Adrenal gland (tissue), 9 donors: ENCODE measurements at regions not wholly inside any gene's neighbourhood (a gene's known extent, or its start where the extent isn't known, plus 50 kb on each side); places are given as distances from the start of the nearest gene placed in this dataset.
"Not testable (repeated sequence)": the region's sequence is repeated elsewhere in the genome, so short reads cannot be mapped to it uniquely, and the experiment has no call there.

Experiments used
- DNase-seq, 7 donors: peaks; one replicate each; pipeline ENCODE4 v3.0.0-alpha.2; 2019 to 2020
- H3K27ac ChIP-seq, 5 donors: fragments of 200-600 bp; sonication (generic) in 4 of 5; 1 replicate in 3 of 5; 2 replicates in 2 of 5; pipeline versions ENCODE4 v1.5.1 to v1.8.0; 2016 to 2020; ENCODE audit warnings: mild to moderate bottlenecking in 1 of 5
- H3K27me3 ChIP-seq: fragments of 200-600 bp; 2 replicates; pipeline ENCODE4 v1.8.0; 2021
- H3K36me3 ChIP-seq, 2 donors: fragments of 200-600 bp; replicated peaks in 1 of 2; 1 replicate in 1 of 2; 2 replicates in 1 of 2; pipeline versions ENCODE4 v1.5.1 to v1.8.0; 2018 to 2022
- H3K4me1 ChIP-seq, 2 donors: fragments of 200-600 bp; replicated peaks in 1 of 2; 1 replicate in 1 of 2; 2 replicates in 1 of 2; pipeline versions ENCODE4 v1.5.1 to v1.8.0; 2018 to 2021
- H3K4me3 ChIP-seq, 4 donors: fragments of 200-600 bp; sonication (generic) in 3 of 4; one replicate each; pipeline ENCODE4 v1.5.1; 2016 to 2018
- H3K9me3 ChIP-seq, 3 donors: fragments of 200-600 bp; sonication (generic) in 1 of 3; replicated peaks in 1 of 3; 1 replicate in 2 of 3; 2 replicates in 1 of 3; pipeline versions ENCODE4 v1.5.1 to v1.8.0; 2016 to 2021
- POLR2A ChIP-seq, 2 donors: fragments of 450-650 bp; IDR thresholded peaks; one replicate each; pipeline ENCODE4 v1.6.1; 2017; ENCODE audit warnings: antibody characterized with exemption in 2 of 2, mild to moderate bottlenecking in 2 of 2, moderate library complexity in 1 of 2
- WGBS, 4 donors: extraction: QIAGEN DNeasy Blood & Tissue Kit in 2 of 4; methylation state at CpG; one replicate each; pipeline versions ENCODE4 v1.1.5 to v1.1.7; 2013 to 2017; 5-methylcytosine and 5-hydroxymethylcytosine counted together
- intact Hi-C, 2 donors: fragments of 100-400 bp; cut with DNase I; formaldehyde crosslinking; loops; one replicate each; pipeline versions ENCODE4 v1.14.1 to v1.15.0; 2022 to 2023
- microRNA-seq, 3 donors: library from miRNA; unstranded; fragments of <30 nt; microRNA quantifications; one replicate each; pipeline ENCODE4, GENCODE V29; 2017 to 2020
- small RNA-seq, 2 donors: library from RNA; depleted of rRNA; stranded (forward); fragments of <200 nt; gene quantifications; one replicate each; pipeline ENCODE3, GENCODE V24; 2016
- TF ChIP-seq, protein P1 (sequence below), 6 experiments: fragments of 450-650 bp in 4 of 6; fragments of 200-600 bp in 2 of 6; sonication (generic) in 1 of 6; IDR thresholded peaks; 1 replicate in 5 of 6; 2 replicates in 1 of 6; pipeline versions ENCODE4 v1.5.1 to v1.8.0; 2016 to 2021; ENCODE audit warnings: antibody characterized with exemption in 6 of 6, mild to moderate bottlenecking in 2 of 6, moderate library complexity in 1 of 6
- donor health status: healthy with polysubstance abuse.
- donor health status: Bipolar disorder and iron deficiency.
- donor health status: DM: yes; HTN: yes; CAD: no.
- donor health status: DM: no; HTN: no; CAD: no.
- donor health status: DM: no; HTN: no; CAD: no.

- Histone ChIP-seq H3K27ac (no peak overlapping the region), H3K9me3 (no peaks in the 10 kb centered on the region), H3K36me3 (no peaks in the 10 kb centered on the region), H3K4me3 (no peak overlapping the region), H3K4me1 (no peaks in the 10 kb centered on the region), H3K27me3 (peaks cover 15% of the 10 kb centered on the region)
- no peak for DNase-seq
- intact Hi-C loops = no loop called here
- WGBS, 4 donors = 46 to 66% (median 59%) methylated on average over 3 of the region's 3 CpGs
- TF ChIP-seq POLR2A (IDR thresholded peaks at IDR 0.05) = no peak
These were observed 58.3 kb upstream of the DHRSX start for GRCh38 chrX:2559124-2559523.

DNA sequence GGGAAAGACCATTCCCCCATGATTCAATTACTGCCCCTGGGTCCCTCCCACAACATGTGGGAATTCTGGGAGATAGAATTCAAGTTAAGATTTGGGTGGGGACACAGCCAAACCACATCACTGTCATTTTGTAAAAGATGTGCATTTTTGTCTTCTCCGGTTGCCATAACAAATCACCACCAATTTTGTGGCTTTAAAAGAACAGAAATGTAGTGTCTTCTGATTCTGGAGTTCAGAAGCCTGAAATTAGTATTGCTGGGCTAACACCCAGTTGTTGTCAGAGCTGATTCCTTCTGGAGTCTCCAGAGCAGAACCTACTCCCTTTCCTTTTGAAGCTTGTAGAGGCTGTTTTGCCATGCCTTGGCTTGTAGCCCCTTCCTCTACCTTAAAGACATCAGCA, 54.1 kb upstream of the DHRSX start:
- Histone ChIP-seq H3K27ac (no peak overlapping the region), H3K27me3 (peaks cover 15% of the 10 kb centered on the region), H3K4me3 (no peak overlapping the region), H3K9me3 (no peaks in the 10 kb centered on the region), H3K36me3 (no peaks in the 10 kb centered on the region), H3K4me1 (no peaks in the 10 kb centered on the region)
- intact Hi-C loops = no loop called here
- DNase-seq = no peak
- 87 to 96% (median 94%) methylated on average over 1 of the region's 1 CpG for WGBS, 4 donors
- TF ChIP-seq, protein P1, sequence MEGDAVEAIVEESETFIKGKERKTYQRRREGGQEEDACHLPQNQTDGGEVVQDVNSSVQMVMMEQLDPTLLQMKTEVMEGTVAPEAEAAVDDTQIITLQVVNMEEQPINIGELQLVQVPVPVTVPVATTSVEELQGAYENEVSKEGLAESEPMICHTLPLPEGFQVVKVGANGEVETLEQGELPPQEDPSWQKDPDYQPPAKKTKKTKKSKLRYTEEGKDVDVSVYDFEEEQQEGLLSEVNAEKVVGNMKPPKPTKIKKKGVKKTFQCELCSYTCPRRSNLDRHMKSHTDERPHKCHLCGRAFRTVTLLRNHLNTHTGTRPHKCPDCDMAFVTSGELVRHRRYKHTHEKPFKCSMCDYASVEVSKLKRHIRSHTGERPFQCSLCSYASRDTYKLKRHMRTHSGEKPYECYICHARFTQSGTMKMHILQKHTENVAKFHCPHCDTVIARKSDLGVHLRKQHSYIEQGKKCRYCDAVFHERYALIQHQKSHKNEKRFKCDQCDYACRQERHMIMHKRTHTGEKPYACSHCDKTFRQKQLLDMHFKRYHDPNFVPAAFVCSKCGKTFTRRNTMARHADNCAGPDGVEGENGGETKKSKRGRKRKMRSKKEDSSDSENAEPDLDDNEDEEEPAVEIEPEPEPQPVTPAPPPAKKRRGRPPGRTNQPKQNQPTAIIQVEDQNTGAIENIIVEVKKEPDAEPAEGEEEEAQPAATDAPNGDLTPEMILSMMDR (IDR thresholded peaks at IDR 0.05) = no peak
- TF ChIP-seq POLR2A (IDR thresholded peaks at IDR 0.05) = no peak

DNA sequence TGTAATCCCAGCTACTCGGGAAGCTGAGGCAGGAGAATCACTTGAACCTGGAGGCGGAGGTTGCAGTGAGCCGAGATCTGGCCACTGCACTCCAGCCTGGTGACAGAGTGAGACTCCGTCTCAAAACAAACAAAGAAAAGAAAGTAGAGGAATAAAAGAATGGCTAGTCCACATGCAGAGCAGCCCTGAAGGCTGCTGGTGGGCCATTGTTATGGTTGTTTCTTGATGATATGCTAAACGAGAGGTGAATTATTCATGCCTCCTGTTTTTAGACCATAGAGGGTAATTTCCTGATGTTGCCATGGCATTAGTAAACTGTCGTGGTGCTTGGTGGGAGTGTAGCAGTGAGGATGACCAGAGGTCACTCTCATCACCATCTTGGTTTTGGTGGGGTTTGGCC, 53.3 kb upstream of the DHRSX start:
- DNase-seq, H3K4me3 ChIP-seq, H3K9me3 ChIP-seq, intact Hi-C loops, H3K27ac ChIP-seq, H3K36me3 ChIP-seq, H3K4me1 ChIP-seq: not testable (repeated sequence)
- peaks cover 15% of the 10 kb centered on the region for H3K27me3 ChIP-seq
- WGBS, 4 donors = 63 to 68% (median 67%) methylated on average over 6 of the region's 6 CpGs

GRCh38 chrX:2552621-2553201, 51.9 kb upstream of the DHRSX start:
- Histone ChIP-seq H3K36me3 (no peaks in the 10 kb centered on the region), H3K27me3 (peaks cover 12% of the 10 kb centered on the region), H3K4me1 (no peaks in the 10 kb centered on the region), H3K9me3 (no peaks in the 10 kb centered on the region), H3K4me3 (no peak overlapping the region), H3K27ac (no peak overlapping the region)
- DNase-seq = no peak
- 49 to 61% (median 56%) methylated on average over 7 of the region's 7 CpGs for WGBS, 4 donors
- intact Hi-C loops = no loop called here
- TF ChIP-seq POLR2A (IDR thresholded peaks at IDR 0.05) = no peak
- TF ChIP-seq, protein P1 (IDR thresholded peaks at IDR 0.05) = no peak

GRCh38 chrX:2550328-2551020, 49.7 kb upstream of the DHRSX start:
- Histone ChIP-seq H3K9me3 (no peaks in the 10 kb centered on the region), H3K36me3 (no peaks in the 10 kb centered on the region), H3K4me3 (no peak overlapping the region), H3K4me1 (no peaks in the 10 kb centered on the region), H3K27ac (no peak overlapping the region), H3K27me3 (no peaks in the 10 kb centered on the region)
- WGBS, 4 donors = 43 to 54% (median 46%) methylated on average over 8 to 9 of the region's 9 CpGs
- no peak for TF ChIP-seq POLR2A (IDR thresholded peaks at IDR 0.05)
- TF ChIP-seq, protein P1 (IDR thresholded peaks at IDR 0.05) = no peak
- intact Hi-C loops = no loop called here
- DNase-seq = no peak

Small RNA genes in the stretch of these regions (microRNA-seq; reads per million reads assigned to microRNA genes)
- 0 to 0.28 (median 0) reads per million in 3 donors for gene MIR6089

Small RNA genes in the stretch of these regions (small RNA-seq; reads per million reads assigned to genes)
- gene MIR6089 = 0 reads per million in 2 donors
